ENCODE measurements at regions not wholly inside any gene's neighbourhood (a gene's known extent, or its start where the extent isn't known, plus 50 kb on each side); places are given as distances from the start of the nearest gene placed in this dataset.

- H3K27ac ChIP-seq (ENCODE audit: low read length) = no peak overlapping the region
- H3K9ac ChIP-seq (ENCODE audit: low read length) = no peak overlapping the region
- H3K4me1 ChIP-seq (ENCODE audit: control insufficient read depth, low read depth, low read length) = no peaks in the 10 kb centered on the region
- no peaks in the 10 kb centered on the region for H3K27me3 ChIP-seq (ENCODE audit: control insufficient read depth, insufficient read depth, low read length)
- no peaks in the 10 kb centered on the region for H3K36me3 ChIP-seq (ENCODE audit: control insufficient read depth, low read depth, low read length)
- no peaks in the 10 kb centered on the region for H3K9me3 ChIP-seq (ENCODE audit: control insufficient read depth, low read depth, low read length)
- H3K4me3 ChIP-seq (ENCODE audit: low read length) = no peak overlapping the region
Measured at GRCh38 chrX:4881277-4881676, 1167.8 kb upstream of the PRKX start.

GRCh38 chrX:4878640-4879039, 1165.2 kb upstream of the PRKX start:
- H3K27ac ChIP-seq (ENCODE audit: low read length) = no peak overlapping the region
- no peaks in the 10 kb centered on the region for H3K9me3 ChIP-seq (ENCODE audit: control insufficient read depth, low read depth, low read length)
- no peak overlapping the region for H3K4me3 ChIP-seq (ENCODE audit: low read length)
- no peaks in the 10 kb centered on the region for H3K27me3 ChIP-seq (ENCODE audit: control insufficient read depth, insufficient read depth, low read length)
- no peak overlapping the region for H3K9ac ChIP-seq (ENCODE audit: low read length)
- no peaks in the 10 kb centered on the region for H3K4me1 ChIP-seq (ENCODE audit: control insufficient read depth, low read depth, low read length)
- no peaks in the 10 kb centered on the region for H3K36me3 ChIP-seq (ENCODE audit: control insufficient read depth, low read depth, low read length)

DNA sequence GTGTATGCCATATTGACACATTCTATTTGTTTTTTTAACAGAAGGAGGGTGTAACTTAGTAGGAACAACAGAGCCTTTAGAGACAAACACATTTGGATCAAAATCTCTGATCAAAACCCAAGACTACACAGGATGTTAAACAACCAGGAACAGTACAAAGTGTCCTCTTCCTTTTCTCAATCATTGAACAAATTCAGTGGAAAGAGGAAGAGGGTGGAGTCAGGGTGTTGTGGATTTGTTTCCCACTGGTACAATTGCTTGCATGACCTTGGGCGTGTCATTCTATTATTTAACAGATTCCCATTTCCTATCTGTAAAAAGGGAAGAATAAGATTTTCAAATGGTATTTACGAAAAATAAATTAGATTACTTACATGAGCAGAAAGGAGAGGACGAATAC, 1162.8 kb upstream of the PRKX start:
- Histone ChIP-seq H3K4me3 (ENCODE audit: low read length) (no peak overlapping the region), H3K9me3 (ENCODE audit: control insufficient read depth, low read depth, low read length) (no peaks in the 10 kb centered on the region), H3K36me3 (ENCODE audit: control insufficient read depth, low read depth, low read length) (no peaks in the 10 kb centered on the region), H3K27me3 (ENCODE audit: control insufficient read depth, insufficient read depth, low read length) (no peaks in the 10 kb centered on the region), H3K27ac (ENCODE audit: low read length) (no peak overlapping the region), H3K4me1 (ENCODE audit: control insufficient read depth, low read depth, low read length) (no peaks in the 10 kb centered on the region), H3K9ac (ENCODE audit: low read length) (no peak overlapping the region)

- Histone ChIP-seq H3K9me3 (ENCODE audit: control insufficient read depth, low read depth, low read length) (no peaks in the 10 kb centered on the region), H3K27ac (ENCODE audit: low read length) (no peak overlapping the region), H3K9ac (ENCODE audit: low read length) (no peak overlapping the region), H3K27me3 (ENCODE audit: control insufficient read depth, insufficient read depth, low read length) (no peaks in the 10 kb centered on the region), H3K36me3 (ENCODE audit: control insufficient read depth, low read depth, low read length) (no peaks in the 10 kb centered on the region), H3K4me1 (ENCODE audit: control insufficient read depth, low read depth, low read length) (no peaks in the 10 kb centered on the region), H3K4me3 (ENCODE audit: low read length) (no peak overlapping the region)
Measured at GRCh38 chrX:4851534-4851933, 1138.1 kb upstream of the PRKX start.

DNA sequence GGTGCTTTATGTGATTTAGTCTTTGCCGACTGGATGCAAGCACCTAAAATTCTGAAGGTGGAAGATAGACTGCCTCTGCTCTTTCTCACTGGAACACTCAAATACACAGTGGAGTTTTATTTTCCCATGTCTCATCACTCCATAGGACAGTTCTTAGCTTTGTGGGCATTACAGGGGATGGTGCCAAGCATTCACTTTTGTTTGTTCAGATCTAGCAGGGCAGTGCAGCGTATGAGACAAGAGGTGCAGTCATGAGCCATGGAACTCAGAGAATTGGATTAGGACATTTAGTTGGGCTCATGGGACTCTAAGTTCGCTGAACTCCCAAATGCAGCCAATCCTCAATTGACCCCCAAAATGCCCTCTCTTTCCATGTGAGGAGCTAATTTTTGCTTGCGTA, 1136.9 kb upstream of the PRKX start:
- H3K4me1 ChIP-seq (ENCODE audit: control insufficient read depth, low read depth, low read length) = no peaks in the 10 kb centered on the region
- no peak overlapping the region for H3K27ac ChIP-seq (ENCODE audit: low read length)
- H3K9me3 ChIP-seq (ENCODE audit: control insufficient read depth, low read depth, low read length) = no peaks in the 10 kb centered on the region
- no peaks in the 10 kb centered on the region for H3K27me3 ChIP-seq (ENCODE audit: control insufficient read depth, insufficient read depth, low read length)
- H3K36me3 ChIP-seq (ENCODE audit: control insufficient read depth, low read depth, low read length) = no peaks in the 10 kb centered on the region
- no peak overlapping the region for H3K4me3 ChIP-seq (ENCODE audit: low read length)
- H3K9ac ChIP-seq (ENCODE audit: low read length) = no peak overlapping the region

DNA sequence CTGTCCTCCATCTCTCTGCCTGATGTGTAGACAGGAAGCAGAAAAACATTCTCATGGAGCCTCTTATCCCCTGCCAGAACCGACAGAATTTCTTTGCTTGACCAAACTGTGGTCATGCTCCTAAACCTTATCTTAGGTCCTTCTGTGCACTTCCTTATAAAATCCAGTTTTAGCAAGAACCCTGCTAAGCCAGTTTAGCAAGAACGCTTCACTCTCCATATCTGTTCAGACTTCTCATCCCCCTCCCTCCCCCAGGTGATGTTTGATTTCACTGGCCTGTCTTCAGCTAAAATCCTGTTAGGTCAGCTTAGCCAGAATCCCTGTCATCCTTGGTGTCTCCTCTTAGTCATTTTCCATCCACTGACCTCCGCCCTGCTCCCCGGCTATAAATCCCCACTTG, 1130.9 kb upstream of the PRKX start:
- no peaks in the 10 kb centered on the region for H3K9me3 ChIP-seq (ENCODE audit: control insufficient read depth, low read depth, low read length)

DNA sequence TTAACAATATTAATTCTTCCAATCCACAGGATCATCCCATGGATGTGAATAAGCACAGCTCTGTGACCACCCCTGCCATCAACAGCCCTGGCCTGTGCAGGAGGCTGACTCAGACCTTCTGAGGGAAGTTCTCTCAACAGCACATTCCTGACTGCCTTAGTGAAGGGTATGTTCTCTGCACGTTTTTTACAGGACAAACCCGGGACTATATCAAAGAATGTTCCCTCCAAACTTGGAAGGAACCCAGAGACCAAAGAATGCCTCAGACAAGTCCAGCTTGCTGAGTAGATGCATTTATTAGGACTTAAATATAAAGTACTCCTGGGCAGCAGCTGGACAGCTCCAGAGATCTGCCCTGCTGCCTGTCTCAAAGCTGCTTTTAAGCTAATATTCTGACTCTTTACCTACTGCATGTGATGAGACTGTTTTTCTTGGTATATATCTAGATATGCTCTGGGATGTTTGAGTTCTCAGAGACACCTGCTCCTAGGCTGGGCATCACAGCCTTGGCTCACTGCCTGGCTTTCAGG, 1127.8 kb upstream of the PRKX start:
- Histone ChIP-seq H3K27ac (ENCODE audit: low read length) (no peak overlapping the region), H3K27me3 (ENCODE audit: control insufficient read depth, insufficient read depth, low read length) (no peaks in the 10 kb centered on the region), H3K36me3 (ENCODE audit: control insufficient read depth, low read depth, low read length) (no peaks in the 10 kb centered on the region), H3K9ac (ENCODE audit: low read length) (no peak overlapping the region), H3K9me3 (ENCODE audit: control insufficient read depth, low read depth, low read length) (no peaks in the 10 kb centered on the region), H3K4me3 (ENCODE audit: low read length) (no peak overlapping the region), H3K4me1 (ENCODE audit: control insufficient read depth, low read depth, low read length) (no peaks in the 10 kb centered on the region)

More for the DNA sequence above, 1130.9 kb upstream of the PRKX start:
- Histone ChIP-seq H3K27ac (ENCODE audit: low read length) (no peak overlapping the region), H3K4me1 (ENCODE audit: control insufficient read depth, low read depth, low read length) (no peaks in the 10 kb centered on the region), H3K27me3 (ENCODE audit: control insufficient read depth, insufficient read depth, low read length) (no peaks in the 10 kb centered on the region), H3K4me3 (ENCODE audit: low read length) (no peak overlapping the region), H3K36me3 (ENCODE audit: control insufficient read depth, low read depth, low read length) (no peaks in the 10 kb centered on the region), H3K9ac (ENCODE audit: low read length) (no peak overlapping the region)

GRCh38 chrX:4831574-4831973, 1118.1 kb upstream of the PRKX start:
- Histone ChIP-seq H3K27me3 (ENCODE audit: control insufficient read depth, insufficient read depth, low read length) (no peaks in the 10 kb centered on the region), H3K36me3 (ENCODE audit: control insufficient read depth, low read depth, low read length) (no peaks in the 10 kb centered on the region), H3K4me3 (ENCODE audit: low read length) (no peak overlapping the region), H3K9me3 (ENCODE audit: control insufficient read depth, low read depth, low read length) (no peaks in the 10 kb centered on the region), H3K27ac (ENCODE audit: low read length) (no peak overlapping the region), H3K4me1 (ENCODE audit: control insufficient read depth, low read depth, low read length) (no peaks in the 10 kb centered on the region), H3K9ac (ENCODE audit: low read length) (no peak overlapping the region)

- Histone ChIP-seq H3K27me3 (ENCODE audit: control insufficient read depth, insufficient read depth, low read length) (no peaks in the 10 kb centered on the region), H3K27ac (ENCODE audit: low read length) (no peak overlapping the region), H3K4me3 (ENCODE audit: low read length) (no peak overlapping the region), H3K9ac (ENCODE audit: low read length) (no peak overlapping the region), H3K4me1 (ENCODE audit: control insufficient read depth, low read depth, low read length) (no peaks in the 10 kb centered on the region), H3K9me3 (ENCODE audit: control insufficient read depth, low read depth, low read length) (no peaks in the 10 kb centered on the region), H3K36me3 (ENCODE audit: control insufficient read depth, low read depth, low read length) (no peaks in the 10 kb centered on the region)
Measured at GRCh38 chrX:4830880-4831557, 1117.6 kb upstream of the PRKX start.

- Histone ChIP-seq H3K9ac (ENCODE audit: low read length) (no peak overlapping the region), H3K27me3 (ENCODE audit: control insufficient read depth, insufficient read depth, low read length) (no peaks in the 10 kb centered on the region), H3K9me3 (ENCODE audit: control insufficient read depth, low read depth, low read length) (no peaks in the 10 kb centered on the region), H3K4me1 (ENCODE audit: control insufficient read depth, low read depth, low read length) (peaks cover 6% of the 10 kb centered on the region), H3K4me3 (ENCODE audit: low read length) (no peak overlapping the region), H3K27ac (ENCODE audit: low read length) (no peak overlapping the region), H3K36me3 (ENCODE audit: control insufficient read depth, low read depth, low read length) (no peaks in the 10 kb centered on the region)
Measured at GRCh38 chrX:4825550-4825949, 1112.1 kb upstream of the PRKX start.

DNA sequence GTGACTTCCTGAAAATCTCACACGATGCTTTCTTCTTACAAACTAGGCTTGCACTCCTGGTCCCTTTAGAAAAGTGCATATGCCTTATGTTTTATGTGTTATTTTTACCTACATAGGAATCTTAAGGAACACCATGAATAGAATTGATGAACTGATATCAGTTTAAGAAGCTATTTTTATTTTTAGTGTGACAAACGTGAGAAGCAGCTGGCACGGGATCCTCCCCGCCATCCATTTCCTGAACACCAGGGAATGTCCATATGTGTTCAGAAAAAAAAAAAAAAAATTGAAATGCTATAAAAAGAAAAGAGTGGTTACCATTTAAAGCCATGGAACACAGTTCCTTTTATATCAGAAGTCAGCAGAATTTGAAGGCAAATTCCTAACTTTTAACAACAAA, 1096.1 kb upstream of the PRKX start:
- no peak overlapping the region for H3K9ac ChIP-seq (ENCODE audit: low read length)
- H3K27ac ChIP-seq (ENCODE audit: low read length) = no peak overlapping the region
- H3K9me3 ChIP-seq (ENCODE audit: control insufficient read depth, low read depth, low read length) = no peaks in the 10 kb centered on the region
- peaks cover 2% of the 10 kb centered on the region for H3K4me1 ChIP-seq (ENCODE audit: control insufficient read depth, low read depth, low read length)
- H3K36me3 ChIP-seq (ENCODE audit: control insufficient read depth, low read depth, low read length) = no peaks in the 10 kb centered on the region
- H3K27me3 ChIP-seq (ENCODE audit: control insufficient read depth, insufficient read depth, low read length) = no peaks in the 10 kb centered on the region
- no peak overlapping the region for H3K4me3 ChIP-seq (ENCODE audit: low read length)

DNA sequence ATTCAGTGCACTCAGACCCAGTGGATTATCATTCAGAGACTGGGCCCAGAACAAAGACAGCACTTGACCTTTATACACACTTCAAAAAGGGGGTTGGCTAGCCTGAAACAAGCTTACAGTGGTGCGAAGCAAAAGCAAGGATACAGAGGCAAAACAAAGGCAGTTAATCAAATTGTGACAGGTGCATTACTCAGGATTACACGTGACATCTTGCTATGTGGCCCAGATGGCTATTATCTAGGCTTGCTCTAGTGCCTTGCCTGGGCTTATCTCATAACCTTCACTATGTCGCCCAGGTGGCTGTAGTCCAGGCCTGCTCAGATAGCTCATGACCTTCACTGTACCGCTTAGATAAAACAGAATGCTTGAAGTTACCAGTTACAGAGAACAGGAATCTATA, 1092.1 kb upstream of the PRKX start:
- Histone ChIP-seq H3K9ac (ENCODE audit: low read length) (no peak overlapping the region), H3K36me3 (ENCODE audit: control insufficient read depth, low read depth, low read length) (no peaks in the 10 kb centered on the region), H3K27me3 (ENCODE audit: control insufficient read depth, insufficient read depth, low read length) (no peaks in the 10 kb centered on the region), H3K9me3 (ENCODE audit: control insufficient read depth, low read depth, low read length) (no peaks in the 10 kb centered on the region), H3K27ac (ENCODE audit: low read length) (no peak overlapping the region), H3K4me1 (ENCODE audit: control insufficient read depth, low read depth, low read length) (peaks cover 12% of the 10 kb centered on the region), H3K4me3 (ENCODE audit: low read length) (no peak overlapping the region)
